Astrocyte (in vitro differentiated cells and primary cell): ENCODE measurements at regions not wholly inside any gene's neighbourhood (a gene's known extent, or its start where the extent isn't known, plus 50 kb on each side); places are given as distances from the start of the nearest gene placed in this dataset.

Experiments
- CTCF ChIP-seq: IDR thresholded peaks from 2 replicates; pipeline ENCODE4 v1.5.1; 2011; ENCODE audit warnings: low read depth, mild to moderate bottlenecking, inconsistent platforms, low read length, moderate library complexity; ENCODE audit not compliant: insufficient read depth
- EZH2 ChIP-seq: IDR thresholded peaks from 2 replicates; pipeline ENCODE4 v1.6.1; 2012; ENCODE audit warnings: mild to moderate bottlenecking, low read length, inconsistent platforms; ENCODE audit not compliant: insufficient read depth

- TF ChIP-seq CTCF = no peak
- TF ChIP-seq EZH2 = no peak
Measured at GRCh38 chr2:16546128-16546754, 119.4 kb downstream of the CYRIA start.
